HG02973 (cell line): ENCODE measurements at regions not wholly inside any gene's neighbourhood (a gene's known extent, or its start where the extent isn't known, plus 50 kb on each side); places are given as distances from the start of the nearest gene placed in this dataset.
"Not testable (repeated sequence)": the region's sequence is repeated elsewhere in the genome, so short reads cannot be mapped to it uniquely, and the experiment has no call there.

Source experiments
- ATAC-seq: cut with Tn5 transposase; IDR thresholded peaks from one replicate; pipeline ENCODE4 v1.9.1; 2021; ENCODE audit warnings: moderate library complexity; ENCODE audit not compliant: unreplicated experiment

DNA sequence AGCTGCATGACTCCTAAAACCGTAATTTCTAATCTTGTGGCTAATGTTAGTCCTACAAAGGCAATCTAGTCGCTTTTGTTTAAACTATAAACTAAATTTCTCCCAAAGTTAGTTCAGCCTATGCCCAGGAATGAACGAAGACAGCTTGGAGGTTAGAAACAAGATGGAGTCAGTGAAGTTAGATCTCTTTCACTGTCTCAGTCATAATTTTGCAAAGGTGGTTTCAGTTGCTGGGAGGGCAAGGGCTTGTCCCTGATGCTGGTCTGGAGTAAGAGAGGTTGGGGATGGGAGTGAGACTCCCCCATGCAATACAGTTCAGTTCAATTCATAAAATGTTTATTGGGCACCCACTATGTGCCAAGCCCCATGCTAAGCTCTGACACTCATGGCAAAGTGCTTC is 362.1 kb downstream of the TYW1 start:
- ATAC-seq: not testable (repeated sequence)

DNA sequence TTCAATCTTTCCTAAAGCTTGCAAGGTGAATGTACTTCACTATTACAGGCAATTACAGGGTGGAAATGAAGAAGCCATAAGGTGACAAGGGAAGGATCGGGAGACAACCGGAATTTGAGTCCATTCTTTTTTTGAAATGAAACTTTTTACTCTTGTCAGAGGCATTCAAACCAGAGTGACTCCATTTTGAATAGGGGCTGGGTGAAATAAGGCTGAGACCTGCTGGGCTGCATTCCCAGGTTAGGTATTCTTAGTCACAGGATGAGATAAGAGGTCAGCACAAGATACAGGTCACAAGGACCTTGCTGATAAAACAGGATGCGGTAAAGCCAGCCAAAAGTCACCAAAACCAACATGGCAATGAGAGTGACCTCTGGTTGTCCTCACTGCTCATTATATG is 363.3 kb downstream of the TYW1 start:
- ATAC-seq: no peak

DNA sequence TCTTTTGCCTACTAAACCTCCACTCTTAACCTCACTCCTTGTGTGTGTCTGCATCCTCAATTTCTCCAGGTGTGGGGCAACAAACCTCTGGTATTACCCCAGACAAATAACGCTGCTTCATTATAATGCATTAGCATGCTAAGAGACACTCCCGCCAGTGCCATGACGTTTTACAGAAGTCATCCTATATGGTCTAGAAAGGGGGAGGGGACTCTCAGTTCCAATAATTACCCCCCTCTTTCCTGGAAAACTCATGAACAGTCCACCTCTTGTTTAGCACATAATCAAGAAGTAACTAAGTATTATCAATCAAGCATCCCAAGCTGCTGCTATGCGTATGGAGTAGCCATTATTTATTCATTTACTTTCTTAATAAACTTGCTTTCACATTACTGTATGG is 364.5 kb downstream of the TYW1 start:
- ATAC-seq: no peak

DNA sequence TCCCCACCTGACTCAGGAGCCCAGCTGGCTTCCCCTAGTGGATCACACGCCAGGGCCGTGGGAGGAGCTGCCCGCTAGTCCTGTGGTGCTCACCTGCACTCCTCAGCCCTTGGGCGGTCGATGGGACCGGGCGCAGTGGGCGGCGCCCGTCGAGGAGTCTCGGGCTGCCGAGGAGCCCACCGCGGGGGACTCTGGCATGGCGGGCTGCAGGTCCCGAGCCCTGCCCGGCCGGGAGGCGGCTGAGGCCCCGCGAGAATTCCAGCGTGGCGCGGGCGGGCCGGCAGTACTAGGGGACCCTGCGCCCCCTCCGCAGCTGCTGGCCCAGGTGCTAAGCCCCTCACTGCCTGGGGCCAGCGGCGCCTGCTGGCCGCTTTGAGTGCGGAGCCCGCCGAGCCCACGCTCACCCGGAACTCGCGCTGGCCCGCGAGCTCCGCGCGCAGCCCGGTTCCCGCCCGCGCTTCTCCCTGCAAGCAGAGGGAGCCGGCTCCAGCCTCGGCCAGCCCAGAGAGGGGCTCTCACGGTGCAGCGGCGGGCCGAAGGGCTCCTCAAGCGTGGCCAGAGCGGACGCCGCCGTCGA is 367.9 kb downstream of the TYW1 start:
- no peak for ATAC-seq

DNA sequence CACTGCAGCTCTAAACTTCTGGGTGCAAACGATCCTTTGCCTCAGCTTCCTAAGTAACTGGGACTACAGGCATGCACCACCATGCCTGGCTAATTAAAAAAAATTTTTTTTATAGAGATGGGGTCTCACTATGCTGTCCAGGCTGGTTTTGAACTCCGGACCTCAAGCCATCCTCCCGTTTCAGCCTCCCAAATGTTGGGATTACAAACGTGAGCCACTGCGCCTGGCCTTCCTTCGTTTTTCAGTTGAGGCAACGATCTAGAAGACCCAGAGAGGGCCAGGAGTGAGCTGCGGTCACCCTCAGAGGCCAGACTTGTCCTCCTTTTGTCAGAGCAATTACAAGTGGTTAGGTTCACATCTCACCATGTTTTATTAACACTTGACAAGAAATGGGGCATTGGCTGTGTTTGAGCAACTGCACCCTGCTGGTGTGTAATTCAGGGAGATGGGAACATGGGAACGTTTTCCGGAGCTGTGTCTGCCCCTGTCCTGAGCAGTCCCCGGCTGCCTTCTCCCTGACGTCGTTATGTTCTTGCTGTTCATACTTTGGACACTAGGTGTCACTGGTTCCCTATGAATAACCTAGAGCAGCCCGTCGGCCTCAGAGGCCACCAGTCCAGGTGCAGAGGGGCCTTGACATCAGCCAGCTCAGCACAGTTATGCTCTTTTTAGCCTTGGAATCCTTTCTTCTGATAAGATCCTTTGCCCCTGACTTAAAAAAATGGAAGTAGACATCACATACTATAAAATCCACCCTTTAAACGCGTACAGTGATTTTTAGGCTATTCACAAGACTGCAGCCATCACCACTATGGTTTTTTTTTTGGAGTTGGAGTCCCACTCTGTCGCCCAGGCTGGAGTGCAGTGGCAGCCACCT is 375.0 kb downstream of the TYW1 start:
- ATAC-seq: peak; percentile 90

DNA sequence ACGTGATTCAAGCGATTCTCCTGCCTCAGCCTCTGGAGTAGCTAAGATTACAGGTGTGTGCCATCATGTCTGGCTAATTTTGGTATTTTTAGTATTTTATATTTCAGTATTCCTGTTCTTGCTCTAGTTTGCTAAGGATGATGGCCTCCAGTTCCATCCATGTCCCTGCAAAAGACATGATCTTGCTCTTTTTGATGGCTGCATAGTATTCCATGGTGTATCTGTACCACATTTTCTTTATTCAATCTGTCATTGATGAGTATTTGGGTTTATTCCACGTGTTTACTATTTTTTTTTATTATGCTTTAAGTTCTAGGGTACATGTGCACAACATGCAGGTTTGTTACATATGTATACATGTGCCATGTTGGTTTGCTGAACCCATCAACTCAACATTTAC is 376.8 kb downstream of the TYW1 start:
- not testable (repeated sequence) for ATAC-seq

DNA sequence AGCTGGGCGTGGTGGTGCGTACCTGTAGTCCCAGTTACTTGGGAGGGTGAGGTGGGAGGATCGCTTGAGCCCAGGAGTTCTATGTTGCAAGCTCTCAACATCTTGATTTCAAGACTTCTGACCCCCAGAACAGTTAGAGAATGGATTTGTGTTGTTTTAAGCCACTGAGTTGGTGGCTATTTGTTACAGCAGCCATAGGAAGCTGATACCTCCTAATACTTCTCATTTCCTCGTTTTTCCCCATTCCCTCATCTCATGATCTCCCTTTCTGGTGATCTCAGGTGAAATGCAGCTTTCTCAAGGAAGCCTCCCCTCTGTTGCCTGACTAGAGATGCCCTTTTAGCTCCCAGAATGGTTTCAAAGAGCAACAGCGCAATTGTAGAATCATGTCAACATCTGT is 378.8 kb downstream of the TYW1 start:
- ATAC-seq: no peak

DNA sequence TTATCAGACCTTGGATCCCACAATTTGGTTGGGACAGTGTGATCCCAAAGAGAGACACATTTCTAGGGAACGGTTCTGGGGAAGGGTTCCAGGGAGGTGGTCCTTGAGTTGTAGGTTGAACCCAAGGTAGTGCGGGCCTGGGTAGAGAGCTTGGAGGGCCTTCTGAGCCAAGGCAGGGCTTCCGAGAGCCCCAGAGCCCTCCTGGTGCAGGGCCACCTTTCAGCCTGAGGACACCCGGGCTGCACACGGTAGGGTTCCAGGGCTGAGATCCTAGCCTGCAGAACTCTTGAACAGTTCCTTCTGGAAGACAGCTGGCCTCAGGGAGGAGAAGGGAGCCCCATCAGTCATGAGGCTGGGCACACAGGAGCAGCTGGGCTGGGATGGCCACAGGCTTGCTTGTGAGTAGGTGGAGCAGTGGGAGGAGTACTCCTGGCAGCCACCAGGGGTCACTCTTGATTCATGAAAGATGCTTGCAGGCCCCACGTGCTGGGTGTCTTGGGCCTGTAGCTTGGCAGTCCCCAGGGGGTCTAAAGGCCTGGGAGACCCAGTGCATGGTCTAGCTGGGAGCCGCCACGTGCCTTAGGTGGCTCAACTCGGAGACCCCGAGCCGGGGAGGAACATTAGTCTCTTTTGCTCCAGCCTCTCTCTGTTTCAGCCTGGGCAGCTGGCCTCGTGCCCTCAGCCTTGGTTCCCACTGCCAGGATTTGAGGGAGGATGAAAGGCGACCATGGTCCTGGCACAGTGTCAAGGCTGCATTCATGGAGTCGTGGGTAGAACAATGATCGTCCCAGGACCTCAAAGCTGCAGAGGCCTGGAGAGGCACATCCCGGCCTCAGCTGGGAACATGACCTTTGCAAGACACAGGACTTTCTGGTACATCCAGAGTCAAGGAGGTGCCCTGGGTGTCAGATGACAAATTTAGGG is 381.6 kb downstream of the TYW1 start:
- peak; percentile 90 for ATAC-seq

DNA sequence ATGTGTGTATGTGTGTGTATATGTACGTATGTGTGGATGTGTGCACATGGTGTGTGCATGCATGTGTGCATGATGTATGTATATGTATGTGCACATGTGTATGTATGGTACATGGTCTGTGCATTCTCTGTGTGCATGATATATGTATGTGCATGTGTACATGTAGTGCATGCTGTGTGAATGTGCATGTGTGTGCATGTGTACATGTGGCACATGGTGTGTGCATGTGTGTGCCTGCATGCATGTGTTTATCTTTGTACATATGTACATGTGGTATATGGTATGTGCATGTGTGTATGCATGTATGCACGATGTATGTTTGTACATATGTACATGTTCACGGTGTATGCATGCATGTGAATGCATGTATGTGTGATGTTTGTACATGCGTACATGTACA is 383.7 kb downstream of the TYW1 start:
- ATAC-seq: no peak

DNA sequence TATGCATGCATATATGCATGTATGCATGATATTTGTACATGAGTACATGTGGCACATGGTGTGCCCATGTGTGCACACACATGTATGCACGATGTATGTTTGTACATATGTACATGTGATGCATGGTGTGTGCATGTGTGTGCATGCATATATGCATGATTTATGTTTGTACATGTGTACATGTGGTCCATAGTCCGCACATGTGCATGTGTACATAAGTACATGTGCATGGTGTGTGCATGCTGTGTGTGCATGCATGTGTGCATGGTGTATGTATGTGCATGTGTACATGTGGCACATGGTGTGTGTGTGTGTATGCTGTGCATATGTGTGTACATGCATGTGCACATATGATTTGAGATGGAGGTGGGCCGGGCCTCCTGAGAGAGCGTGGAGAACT is 384.2 kb downstream of the TYW1 start:
- ATAC-seq: no peak

DNA sequence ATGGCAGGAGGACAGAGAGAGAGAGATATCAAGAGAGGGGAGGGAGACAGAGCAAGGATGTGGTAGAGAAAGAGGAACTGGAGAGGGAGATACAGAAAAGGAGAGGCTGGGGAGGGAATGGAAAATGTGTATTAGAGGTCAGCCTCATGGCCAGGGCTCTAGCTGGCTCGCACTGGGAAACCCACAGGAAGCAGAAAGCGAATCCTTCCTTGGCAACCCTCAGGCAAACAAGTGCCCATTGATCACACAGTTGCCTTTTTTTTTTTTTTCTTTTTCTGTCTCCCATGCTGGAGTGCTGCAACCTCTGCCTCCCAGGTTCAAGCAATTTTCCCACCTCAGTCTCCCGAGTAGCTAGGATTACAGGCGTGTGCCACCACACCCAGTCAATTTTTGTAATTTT is 391.2 kb downstream of the TYW1 start:
- ATAC-seq: no peak

DNA sequence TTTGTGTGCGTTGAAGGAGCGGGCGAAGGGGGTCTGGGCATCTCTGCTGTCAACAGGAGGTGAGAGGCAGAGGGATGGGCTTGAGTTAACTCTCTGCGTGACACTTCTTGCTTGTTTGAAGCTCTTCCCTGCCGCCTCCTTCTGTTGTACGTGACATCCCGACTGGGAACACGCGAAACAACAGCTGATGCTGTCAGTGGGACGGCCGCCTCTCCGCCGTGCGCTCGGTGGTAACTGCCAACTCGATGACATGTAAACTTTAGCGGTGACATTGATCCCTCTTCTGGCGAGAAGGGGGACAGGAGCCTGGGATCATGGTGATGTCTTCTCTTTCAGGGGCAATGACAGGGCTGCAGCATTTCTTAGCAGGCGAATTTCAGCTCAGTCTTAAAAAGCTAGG is 394.5 kb downstream of the TYW1 start:
- ATAC-seq: no peak

DNA sequence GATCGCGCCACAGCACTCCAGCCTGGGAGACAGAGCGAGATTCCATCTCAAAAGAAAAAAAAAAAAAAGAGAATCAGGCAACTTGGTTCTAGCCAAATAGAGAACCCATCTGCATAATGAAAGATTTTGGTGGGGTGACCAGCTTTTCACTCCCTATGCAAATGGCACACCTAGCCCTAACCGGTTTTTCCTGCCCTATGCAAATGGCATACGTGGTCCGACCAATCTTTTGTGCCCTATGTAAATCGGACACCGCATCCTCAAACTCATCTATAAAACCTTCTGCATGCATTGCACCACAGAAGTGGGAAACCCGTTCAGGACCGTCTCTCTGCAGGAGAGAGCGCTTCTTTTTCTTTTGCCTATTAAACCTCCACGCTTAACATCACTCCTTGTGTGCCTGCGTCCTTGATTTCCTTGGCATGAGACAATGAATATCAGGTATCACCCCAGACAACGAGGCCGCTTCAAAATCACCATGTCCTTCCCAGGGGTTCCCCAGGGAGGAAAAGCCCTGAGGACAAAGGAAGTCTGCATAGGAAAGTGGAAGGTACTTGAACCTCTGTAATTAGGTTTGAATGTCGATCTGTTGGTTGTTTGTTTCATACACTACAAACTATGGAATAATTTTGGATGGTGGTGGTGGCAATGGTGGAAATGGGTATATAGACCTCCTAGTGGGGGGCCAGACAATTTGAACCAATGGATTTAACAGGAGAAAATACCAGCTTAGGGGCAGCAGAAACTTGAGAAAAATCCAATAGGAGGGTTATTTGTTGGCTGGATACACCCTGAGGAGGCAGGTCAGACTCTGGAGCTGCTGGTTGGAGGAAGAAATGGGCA is 396.2 kb downstream of the TYW1 start:
- no peak for ATAC-seq

DNA sequence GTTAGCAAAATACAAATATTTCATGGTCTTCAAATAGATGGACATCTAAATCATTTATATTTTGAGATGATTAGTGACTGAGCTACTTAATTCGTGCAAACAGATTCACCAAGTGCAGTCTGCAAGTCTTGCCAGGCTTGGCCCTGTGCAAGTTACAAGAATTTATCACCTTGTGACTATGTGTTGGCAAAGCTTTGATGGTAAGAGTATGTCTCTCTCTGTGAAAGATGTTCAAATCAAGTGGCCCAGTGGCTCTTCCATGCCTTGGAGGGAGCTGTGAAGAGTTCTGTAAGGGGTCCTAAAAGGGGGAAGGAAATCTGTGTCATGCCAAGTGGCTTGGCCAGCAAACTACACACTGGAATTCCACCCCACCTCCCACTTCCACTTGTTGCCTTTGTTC is 397.3 kb downstream of the TYW1 start:
- no peak for ATAC-seq

DNA sequence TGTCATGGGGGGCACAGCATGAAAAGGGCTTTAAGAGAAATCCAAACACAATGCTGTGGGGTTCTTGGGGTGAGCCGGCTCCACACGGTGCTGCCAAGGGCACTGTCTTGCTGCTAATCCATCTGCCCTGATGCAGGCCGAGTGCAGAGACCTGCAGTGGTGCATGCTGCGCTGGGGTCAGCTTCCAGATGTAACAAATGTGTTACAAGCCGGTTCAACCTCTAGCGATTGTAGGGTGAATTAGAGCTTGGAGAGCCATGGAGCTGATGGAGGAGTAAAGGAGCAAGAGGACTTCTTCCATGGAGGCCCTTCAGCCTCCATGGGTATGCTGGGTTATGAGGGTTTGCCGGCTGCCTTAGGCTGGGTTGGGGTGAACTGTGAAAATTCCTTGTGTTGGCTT is 402.3 kb downstream of the TYW1 start:
- ATAC-seq: no peak

DNA sequence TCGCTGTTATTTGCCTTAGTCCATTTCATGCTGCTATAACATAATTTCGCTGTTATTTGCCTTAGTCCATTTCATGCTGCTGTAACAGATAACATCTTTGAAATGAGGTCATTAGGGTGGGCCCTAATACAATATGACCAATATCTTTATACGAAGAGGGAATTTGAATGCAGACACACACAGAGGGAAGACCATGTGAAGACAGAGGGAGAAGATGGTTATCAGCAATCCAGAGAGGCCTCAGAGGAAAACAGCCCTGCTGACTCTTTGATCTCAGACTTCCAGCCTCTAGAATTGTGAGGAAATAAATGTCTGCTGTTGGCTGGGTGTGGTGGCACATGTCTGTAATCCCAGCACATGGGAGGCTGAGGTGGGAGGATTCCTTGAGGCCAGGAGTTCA is 404.9 kb downstream of the TYW1 start:
- no peak for ATAC-seq

DNA sequence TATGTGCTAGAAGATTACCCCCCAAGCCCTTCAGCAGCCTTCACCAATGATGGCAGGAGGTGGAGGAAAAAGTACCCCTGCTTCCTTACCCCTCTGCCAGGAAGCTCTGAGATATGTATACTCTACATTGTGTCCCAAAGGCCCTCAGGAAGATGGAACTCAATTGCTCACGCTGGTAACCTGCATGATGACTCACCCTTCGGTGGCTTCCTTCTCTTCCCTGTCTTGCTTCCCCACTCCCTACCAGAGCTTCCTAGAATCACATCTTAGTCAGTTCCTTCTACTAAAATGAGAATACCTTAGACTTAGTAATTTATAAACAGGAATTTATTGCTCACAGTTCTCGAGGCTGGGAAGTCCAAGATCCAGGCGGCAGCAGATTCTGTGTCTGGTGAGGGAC is 405.6 kb downstream of the TYW1 start:
- ATAC-seq: no peak

DNA sequence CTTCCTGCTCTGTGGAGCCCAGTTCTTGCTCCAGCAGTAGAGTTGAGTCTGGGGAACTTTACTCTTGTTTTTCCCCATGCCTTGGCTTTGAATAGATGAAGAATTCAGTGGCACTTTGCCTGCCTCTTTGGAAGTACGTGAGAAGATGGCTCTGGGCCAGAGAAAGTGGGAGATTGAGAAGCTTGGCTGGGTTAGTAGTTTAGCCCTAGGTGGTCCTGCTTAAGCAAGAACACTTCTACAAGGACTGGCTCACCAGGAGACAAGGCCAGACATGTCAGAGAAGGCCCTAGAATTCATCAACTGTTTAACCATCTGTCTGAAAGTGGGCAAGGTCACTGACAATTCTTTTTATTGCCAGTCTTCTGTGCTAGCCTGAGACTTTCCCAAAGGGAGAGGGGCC is 410.3 kb downstream of the TYW1 start:
- no peak for ATAC-seq

DNA sequence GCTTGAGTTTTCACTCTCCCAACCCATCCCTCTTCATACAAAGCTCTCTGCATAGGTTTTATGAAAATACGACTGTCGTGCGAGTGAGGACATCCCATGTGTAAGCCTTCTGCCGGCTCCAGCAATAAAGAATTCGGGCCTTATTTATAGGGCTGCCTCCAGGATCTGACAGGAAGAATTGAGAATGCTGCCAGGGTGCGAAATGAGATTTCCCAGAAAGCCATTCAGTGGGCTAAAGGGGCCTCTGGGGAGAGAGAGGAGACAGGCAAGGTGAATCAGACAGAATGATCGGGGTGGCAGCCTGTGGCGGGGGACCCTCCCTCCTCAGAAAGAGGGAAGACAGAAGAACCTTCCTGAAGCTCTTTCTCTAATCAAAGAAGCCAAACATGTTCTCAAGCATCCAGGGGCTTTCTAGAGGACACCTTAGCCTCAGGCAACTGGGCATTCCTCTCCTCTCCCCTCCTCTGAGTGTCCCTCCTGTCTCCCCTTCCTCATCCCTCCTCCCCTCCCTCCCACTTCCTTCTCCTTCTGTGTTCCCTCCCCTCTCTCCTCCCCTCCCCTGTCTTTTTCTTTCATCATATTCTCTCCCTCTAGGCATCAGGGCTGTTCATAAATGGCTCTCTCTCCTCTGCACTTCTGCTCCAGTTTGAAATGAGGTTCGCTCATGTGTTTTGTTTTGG is 410.9 kb downstream of the TYW1 start:
- no peak for ATAC-seq

DNA sequence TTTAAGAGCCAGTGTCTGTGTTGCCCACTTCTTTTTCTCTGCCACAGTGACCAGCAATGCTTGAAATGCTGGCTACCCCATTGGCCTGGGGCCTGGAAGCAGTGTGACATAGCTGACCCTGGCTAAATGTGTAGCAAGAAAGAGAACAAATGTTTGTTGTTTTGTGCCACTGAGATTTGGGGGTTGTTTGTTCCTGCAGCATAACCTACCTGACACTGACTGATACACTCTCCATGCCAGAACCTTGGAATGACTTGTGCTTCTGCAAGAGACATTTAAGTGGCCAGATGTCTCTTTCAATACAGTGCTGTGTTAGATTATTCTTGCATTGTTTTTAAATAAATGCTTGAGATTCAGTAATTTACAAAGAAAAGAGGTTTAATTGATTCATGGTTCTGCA is 411.5 kb downstream of the TYW1 start:
- no peak for ATAC-seq
